Adrenal gland (tissue), 9 donors: ENCODE measurements at regions not wholly inside any gene's neighbourhood (a gene's known extent, or its start where the extent isn't known, plus 50 kb on each side); places are given as distances from the start of the nearest gene placed in this dataset.
A peak's percentile ranks its signal among the peaks of the same experiment; 100 is the strongest.

Source experiments
- DNase-seq, 7 donors: peaks; one replicate each; pipeline ENCODE4 v3.0.0-alpha.2; 2019 to 2020
- H3K27ac ChIP-seq, 5 donors: fragments of 200-600 bp; sonication (generic) in 4 of 5; 1 replicate in 3 of 5; 2 replicates in 2 of 5; pipeline versions ENCODE4 v1.5.1 to v1.8.0; 2016 to 2020; ENCODE audit warnings: mild to moderate bottlenecking in 1 of 5
- H3K27me3 ChIP-seq: fragments of 200-600 bp; 2 replicates; pipeline ENCODE4 v1.8.0; 2021
- H3K36me3 ChIP-seq, 2 donors: fragments of 200-600 bp; replicated peaks in 1 of 2; 1 replicate in 1 of 2; 2 replicates in 1 of 2; pipeline versions ENCODE4 v1.5.1 to v1.8.0; 2018 to 2022
- H3K4me1 ChIP-seq, 2 donors: fragments of 200-600 bp; replicated peaks in 1 of 2; 1 replicate in 1 of 2; 2 replicates in 1 of 2; pipeline versions ENCODE4 v1.5.1 to v1.8.0; 2018 to 2021
- H3K4me3 ChIP-seq, 4 donors: fragments of 200-600 bp; sonication (generic) in 3 of 4; one replicate each; pipeline ENCODE4 v1.5.1; 2016 to 2018
- H3K9me3 ChIP-seq, 3 donors: fragments of 200-600 bp; sonication (generic) in 1 of 3; replicated peaks in 1 of 3; 1 replicate in 2 of 3; 2 replicates in 1 of 3; pipeline versions ENCODE4 v1.5.1 to v1.8.0; 2016 to 2021
- CTCF ChIP-seq, 6 experiments: fragments of 450-650 bp in 4 of 6; fragments of 200-600 bp in 2 of 6; sonication (generic) in 1 of 6; IDR thresholded peaks; 1 replicate in 5 of 6; 2 replicates in 1 of 6; pipeline versions ENCODE4 v1.5.1 to v1.8.0; 2016 to 2021; ENCODE audit warnings: antibody characterized with exemption in 6 of 6, mild to moderate bottlenecking in 2 of 6, moderate library complexity in 1 of 6
- POLR2A ChIP-seq, 2 donors: fragments of 450-650 bp; IDR thresholded peaks; one replicate each; pipeline ENCODE4 v1.6.1; 2017; ENCODE audit warnings: antibody characterized with exemption in 2 of 2, mild to moderate bottlenecking in 2 of 2, moderate library complexity in 1 of 2
- WGBS, 4 donors: extraction: QIAGEN DNeasy Blood & Tissue Kit in 2 of 4; methylation state at CpG; one replicate each; pipeline versions ENCODE4 v1.1.5 to v1.1.7; 2013 to 2017; 5-methylcytosine and 5-hydroxymethylcytosine counted together
- intact Hi-C, 2 donors: fragments of 100-400 bp; cut with DNase I; formaldehyde crosslinking; loops; one replicate each; pipeline versions ENCODE4 v1.14.1 to v1.15.0; 2022 to 2023
- donor health status: healthy with polysubstance abuse.
- donor health status: Bipolar disorder and iron deficiency.
- donor health status: DM: yes; HTN: yes; CAD: no.
- donor health status: DM: no; HTN: no; CAD: no.
- donor health status: DM: no; HTN: no; CAD: no.

GRCh38 chr1:232555494-232556210 lies 74.3 kb downstream of the SIPA1L2 start:
- intact Hi-C loops, result no loop called here
- 56 to 68% (median 65%) methylated on average over 2 of the region's 2 CpGs for WGBS, 4 donors
- no peak overlapping the region for H3K27ac ChIP-seq
- TF ChIP-seq POLR2A (IDR thresholded peaks at IDR 0.05) (no peak), CTCF (IDR thresholded peaks at IDR 0.05) (no peak)
- no peaks in the 10 kb centered on the region for H3K9me3 ChIP-seq
- peaks cover 0 to 26% of the 10 kb centered on the region in 2 donors for H3K4me1 ChIP-seq
- no peak overlapping the region for H3K4me3 ChIP-seq
- no peaks in the 10 kb centered on the region for H3K27me3 ChIP-seq
- H3K36me3 ChIP-seq, result no peaks in the 10 kb centered on the region
- DNase-seq, result no peak

GRCh38 chr1:232554409-232554808 lies 75.5 kb downstream of the SIPA1L2 start:
- Histone ChIP-seq H3K9me3 (no peaks in the 10 kb centered on the region), H3K27me3 (no peaks in the 10 kb centered on the region), H3K27ac (no peak overlapping the region), H3K4me1 (peaks cover 0 to 26% of the 10 kb centered on the region in 2 donors), H3K36me3 (no peaks in the 10 kb centered on the region), H3K4me3 (no peak overlapping the region)
- intact Hi-C loops, result no loop called here
- WGBS, 4 donors, result 67 to 75% (median 70%) methylated on average over 6 of the region's 6 CpGs
- no peak for DNase-seq
- TF ChIP-seq POLR2A (IDR thresholded peaks at IDR 0.05) (no peak), CTCF (IDR thresholded peaks at IDR 0.05) (no peak)

- Histone ChIP-seq H3K27me3 (no peaks in the 10 kb centered on the region), H3K27ac (no peak overlapping the region), H3K4me1 (peaks cover 0 to 26% of the 10 kb centered on the region in 2 donors), H3K9me3 (no peaks in the 10 kb centered on the region), H3K36me3 (no peaks in the 10 kb centered on the region), H3K4me3 (no peak overlapping the region)
- TF ChIP-seq CTCF (IDR thresholded peaks at IDR 0.05), result no peak
- no peak for TF ChIP-seq POLR2A (IDR thresholded peaks at IDR 0.05)
- no peak for DNase-seq
- intact Hi-C loops, result no loop called here
Measured at GRCh38 chr1:232553809-232554208, 76.1 kb downstream of the SIPA1L2 start.

- Histone ChIP-seq H3K9me3 (no peaks in the 10 kb centered on the region), H3K36me3 (no peaks in the 10 kb centered on the region), H3K4me1 (peaks cover 0 to 26% of the 10 kb centered on the region in 2 donors), H3K4me3 (no peak overlapping the region), H3K27ac (no peak overlapping the region), H3K27me3 (no peaks in the 10 kb centered on the region)
- DNase-seq, result peak; percentile 23 to 82 (median 45)
- no peak for TF ChIP-seq POLR2A (IDR thresholded peaks at IDR 0.05)
- no peak for TF ChIP-seq CTCF (IDR thresholded peaks at IDR 0.05)
- 58 to 67% (median 60%) methylated on average over 12 of the region's 12 CpGs for WGBS, 4 donors
- intact Hi-C loops, result no loop called here
Measured at GRCh38 chr1:232553050-232553754, 76.7 kb downstream of the SIPA1L2 start.
